ENCODE measurements at regions not wholly inside any gene's neighbourhood (a gene's known extent, or its start where the extent isn't known, plus 50 kb on each side); places are given as distances from the start of the nearest gene placed in this dataset.

DNA sequence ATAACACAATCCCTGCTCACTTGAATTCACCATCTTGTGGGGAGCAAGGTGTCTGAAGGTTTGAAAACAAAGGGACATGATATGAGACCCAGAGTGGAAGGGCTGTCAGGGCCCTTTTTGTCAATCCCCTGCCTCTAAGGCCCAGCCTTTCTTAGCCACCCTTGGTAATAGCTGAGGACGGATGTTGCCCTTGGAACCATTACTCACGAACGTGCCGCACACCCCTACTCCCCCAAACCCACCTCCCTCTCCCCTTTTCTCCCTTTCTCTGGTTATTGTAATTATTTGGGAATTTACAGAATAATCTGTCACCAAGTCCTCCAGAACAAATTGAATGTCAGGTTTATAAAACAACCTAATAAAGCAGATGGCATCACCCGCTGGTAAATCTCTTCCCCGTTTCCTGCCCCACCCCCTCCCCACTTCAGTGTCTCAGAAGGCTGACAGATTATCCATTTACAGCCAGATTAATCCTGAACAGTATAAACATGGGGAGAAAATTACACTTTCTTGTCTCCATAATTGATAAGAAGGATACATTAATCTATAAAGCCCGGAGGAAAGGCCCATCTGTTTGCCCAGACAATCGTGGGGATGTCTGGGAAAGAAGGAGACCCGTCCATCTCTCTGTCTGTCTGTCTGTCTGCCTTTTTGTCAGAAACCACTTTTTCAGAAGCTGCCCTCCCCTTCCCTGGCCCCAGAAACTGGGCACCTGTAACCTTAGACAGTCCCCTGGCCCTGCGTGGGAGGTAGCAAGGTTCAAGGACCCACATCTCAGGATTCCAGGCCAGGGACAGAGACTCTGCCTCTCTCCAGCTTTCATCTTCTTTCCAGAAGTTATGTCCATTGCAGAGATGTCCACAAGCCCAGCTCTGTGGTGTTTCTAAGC, 60.6 kb upstream of the CD34 start:
- in situ Hi-C loops (cut with MboI; ENCODE audit: low pct_ligation_motif_present in 1 of 4, low pct_unique_long_range_greater_than_20kb in 1 of 4, low sequenced_read_pairs in 3 of 4) (no loop called here), intact Hi-C loops (cut with DNase I; ENCODE audit: low total_unique reads) (no loop called here)
- H3K4me3 ChIP-seq: no peak overlapping the region
- no peaks in the 10 kb centered on the region for H3K4me1 ChIP-seq
- no peak for DNase-seq
- H3K9me3 ChIP-seq: no peaks in the 10 kb centered on the region
- no peak for TF ChIP-seq POLR2A (IDR thresholded peaks at IDR 0.05)
- TF ChIP-seq, protein P1, sequence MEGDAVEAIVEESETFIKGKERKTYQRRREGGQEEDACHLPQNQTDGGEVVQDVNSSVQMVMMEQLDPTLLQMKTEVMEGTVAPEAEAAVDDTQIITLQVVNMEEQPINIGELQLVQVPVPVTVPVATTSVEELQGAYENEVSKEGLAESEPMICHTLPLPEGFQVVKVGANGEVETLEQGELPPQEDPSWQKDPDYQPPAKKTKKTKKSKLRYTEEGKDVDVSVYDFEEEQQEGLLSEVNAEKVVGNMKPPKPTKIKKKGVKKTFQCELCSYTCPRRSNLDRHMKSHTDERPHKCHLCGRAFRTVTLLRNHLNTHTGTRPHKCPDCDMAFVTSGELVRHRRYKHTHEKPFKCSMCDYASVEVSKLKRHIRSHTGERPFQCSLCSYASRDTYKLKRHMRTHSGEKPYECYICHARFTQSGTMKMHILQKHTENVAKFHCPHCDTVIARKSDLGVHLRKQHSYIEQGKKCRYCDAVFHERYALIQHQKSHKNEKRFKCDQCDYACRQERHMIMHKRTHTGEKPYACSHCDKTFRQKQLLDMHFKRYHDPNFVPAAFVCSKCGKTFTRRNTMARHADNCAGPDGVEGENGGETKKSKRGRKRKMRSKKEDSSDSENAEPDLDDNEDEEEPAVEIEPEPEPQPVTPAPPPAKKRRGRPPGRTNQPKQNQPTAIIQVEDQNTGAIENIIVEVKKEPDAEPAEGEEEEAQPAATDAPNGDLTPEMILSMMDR (IDR thresholded peaks at IDR 0.05): no peak
- no peak for TF ChIP-seq POLR2AphosphoS5 (IDR thresholded peaks at IDR 0.05)
- TF ChIP-seq EP300 (IDR thresholded peaks at IDR 0.05; ENCODE audit: low read depth): no peak
- no peaks in the 10 kb centered on the region for H3K36me3 ChIP-seq
- 78 to 83% methylated on average over 1 to 10 of the region's 10 CpGs for WGBS, 2 donors (ENCODE audit: low coverage in 1 of 2)
- H3K27ac ChIP-seq: no peak overlapping the region
- no peaks in the 10 kb centered on the region for H3K27me3 ChIP-seq

DNA sequence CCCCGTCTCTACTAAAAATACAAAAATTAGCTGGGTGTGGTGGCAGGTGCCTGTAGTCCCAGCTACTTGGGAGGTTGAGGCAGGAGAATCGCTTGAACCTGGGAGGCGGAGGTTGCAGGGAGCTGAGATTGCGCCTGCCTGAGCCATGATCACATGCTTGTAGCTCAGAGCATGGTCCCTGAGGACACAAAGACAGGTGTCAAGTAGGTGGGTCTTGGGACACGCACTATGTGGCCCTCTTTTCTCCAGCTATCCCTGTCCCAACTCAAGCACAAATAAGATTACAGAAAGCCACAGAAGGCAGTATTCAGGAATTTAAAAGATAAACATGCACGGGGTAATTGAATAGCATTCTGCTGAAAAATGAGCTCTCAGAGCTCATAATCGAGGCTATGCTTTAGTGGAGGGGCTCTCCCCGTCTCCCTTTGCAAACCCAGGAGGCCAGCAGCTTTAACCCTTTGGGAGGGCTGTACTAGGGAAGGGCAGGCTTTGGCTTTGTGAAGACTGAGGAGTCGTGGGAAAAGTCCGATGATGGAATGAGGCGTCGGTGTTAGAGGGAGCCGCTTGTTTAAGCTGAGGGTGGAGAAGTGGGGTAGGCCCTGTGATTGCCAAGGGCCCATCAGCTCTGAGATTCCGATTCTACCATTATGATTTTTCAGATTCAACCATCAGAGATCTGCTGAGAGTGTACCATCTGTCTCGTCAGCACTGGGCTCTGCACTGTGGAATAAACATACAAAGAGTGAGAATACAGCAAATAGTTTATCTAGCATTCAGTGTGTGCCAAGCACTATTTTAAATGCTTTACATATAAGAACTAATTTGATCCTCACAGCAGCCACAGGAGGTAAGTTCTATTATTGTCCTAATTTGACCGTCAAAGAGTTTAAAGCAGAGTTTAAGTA, 59.7 kb upstream of the CD34 start:
- TF ChIP-seq POLR2A (IDR thresholded peaks at IDR 0.05) (no peak), EP300 (IDR thresholded peaks at IDR 0.05; ENCODE audit: low read depth) (no peak)
- TF ChIP-seq, protein P1 (IDR thresholded peaks at IDR 0.05): no peak
- no peak overlapping the region for H3K27ac ChIP-seq
- WGBS, 2 donors (ENCODE audit: low coverage in 1 of 2): 67 to 70% methylated on average over 7 to 16 of the region's 16 CpGs
- H3K27me3 ChIP-seq: no peaks in the 10 kb centered on the region
- no peaks in the 10 kb centered on the region for H3K36me3 ChIP-seq
- no peak overlapping the region for H3K4me3 ChIP-seq
- intact Hi-C loops (cut with DNase I; ENCODE audit: low total_unique reads) (no loop called here), in situ Hi-C loops (cut with MboI; ENCODE audit: low pct_ligation_motif_present in 1 of 4, low pct_unique_long_range_greater_than_20kb in 1 of 4, low sequenced_read_pairs in 3 of 4) (no loop called here)
- no peaks in the 10 kb centered on the region for H3K9me3 ChIP-seq
- H3K4me1 ChIP-seq: no peaks in the 10 kb centered on the region
- no peak for DNase-seq

DNA sequence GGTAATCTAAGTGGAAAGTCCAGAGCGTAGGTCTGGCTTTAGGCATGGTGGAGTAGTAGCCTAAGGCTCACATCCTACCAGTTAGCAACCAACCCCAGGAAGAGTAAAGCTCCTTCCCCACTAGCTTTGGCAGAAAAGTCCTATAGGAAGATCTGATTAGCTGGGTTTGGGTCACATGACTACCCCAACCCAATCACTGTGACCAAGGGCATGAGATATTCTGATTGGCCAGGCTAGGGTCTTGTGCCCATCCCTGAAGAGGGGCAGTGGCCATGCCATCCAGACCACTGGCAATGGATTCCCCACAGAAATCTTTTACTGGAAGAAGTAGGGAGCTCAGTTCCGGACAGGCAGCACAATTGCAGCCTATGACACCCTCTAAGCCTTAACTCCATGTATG, 58.6 kb upstream of the CD34 start:
- in situ Hi-C loops (cut with MboI; ENCODE audit: low pct_ligation_motif_present in 1 of 4, low pct_unique_long_range_greater_than_20kb in 1 of 4, low sequenced_read_pairs in 3 of 4) (loop anchor here in 3 of 4 donors (10.0 kb wide), 2 partner anchors 85 to 145 kb away; no protein-coding TSS in a partner anchor), intact Hi-C loops (cut with DNase I; ENCODE audit: low total_unique reads) (no loop called here)
- DNase-seq: no peak
- Histone ChIP-seq H3K27me3 (no peaks in the 10 kb centered on the region), H3K4me1 (no peaks in the 10 kb centered on the region), H3K4me3 (no peak overlapping the region), H3K27ac (no peak overlapping the region), H3K9me3 (no peaks in the 10 kb centered on the region), H3K36me3 (no peaks in the 10 kb centered on the region)
- 80 to 95% methylated on average over 1 to 2 of the region's 2 CpGs for WGBS, 2 donors (ENCODE audit: low coverage in 1 of 2)
- TF ChIP-seq, protein P1 (IDR thresholded peaks at IDR 0.05): no peak
- TF ChIP-seq POLR2AphosphoS5 (IDR thresholded peaks at IDR 0.05) (no peak), EP300 (IDR thresholded peaks at IDR 0.05; ENCODE audit: low read depth) (no peak), POLR2A (IDR thresholded peaks at IDR 0.05) (no peak)

- DNase-seq: no peak
- H3K9me3 ChIP-seq: no peaks in the 10 kb centered on the region
- no peaks in the 10 kb centered on the region for H3K27me3 ChIP-seq
- WGBS, 2 donors (ENCODE audit: low coverage in 1 of 2): 36 to 47% methylated on average over 5 of the region's 5 CpGs
- H3K36me3 ChIP-seq: no peaks in the 10 kb centered on the region
- intact Hi-C loops (cut with DNase I; ENCODE audit: low total_unique reads) (no loop called here), in situ Hi-C loops (cut with MboI; ENCODE audit: low pct_ligation_motif_present in 1 of 4, low pct_unique_long_range_greater_than_20kb in 1 of 4, low sequenced_read_pairs in 3 of 4) (loop anchor here in 3 of 4 donors (10.0 kb wide), 2 partner anchors 84 to 144 kb away; no protein-coding TSS in a partner anchor)
- H3K27ac ChIP-seq: no peak overlapping the region
- no peak for TF ChIP-seq POLR2AphosphoS5 (IDR thresholded peaks at IDR 0.05)
- no peak for TF ChIP-seq POLR2A (IDR thresholded peaks at IDR 0.05)
- TF ChIP-seq EP300 (IDR thresholded peaks at IDR 0.05; ENCODE audit: low read depth): no peak
- TF ChIP-seq, protein P1 (IDR thresholded peaks at IDR 0.05): no peak
- H3K4me1 ChIP-seq: peaks cover 0 to 6% (median 5%) of the 10 kb centered on the region in 4 donors
- no peak overlapping the region for H3K4me3 ChIP-seq
Observed at GRCh38 chr1:207968521-207969009, 57.6 kb upstream of the CD34 start.
